GM12892 (cell line): ENCODE measurements at regions not wholly inside any gene's neighbourhood (a gene's known extent, or its start where the extent isn't known, plus 50 kb on each side); places are given as distances from the start of the nearest gene placed in this dataset.

Experiments
- POLR2A ChIP-seq: IDR thresholded peaks from 2 replicates; pipeline ENCODE4 v1.6.1; 2011; ENCODE audit warnings: low read depth, low read length, control low read depth
- POLR2AphosphoS5 ChIP-seq: IDR thresholded peaks from 2 replicates; pipeline ENCODE4 v1.6.1; 2011; ENCODE audit warnings: low read depth, low read length, control low read depth

- TF ChIP-seq POLR2A = no peak
- no peak for TF ChIP-seq POLR2AphosphoS5
Observed at GRCh38 chr9:28363151-28363562, 789.9 kb upstream of the C9orf72 start.
